Stimulated activated CD8-positive, alpha-beta memory T cell treated with anti-CD3 and anti-CD28 coated beads, Interleukin-7, amount 100 ng/mL, for 4 hours (primary cell): ENCODE measurements at regions not wholly inside any gene's neighbourhood (a gene's known extent, or its start where the extent isn't known, plus 50 kb on each side); places are given as distances from the start of the nearest gene placed in this dataset.

ENCODE experiments used
- DNase-seq, 2 donors: peaks; one replicate each; pipeline ENCODE4 v3.0.0-alpha.2; 2020; ENCODE audit warnings: low read depth in 2 of 2

- DNase-seq, result no peak
Measured at GRCh38 chrX:5829469-5829868, 399.2 kb downstream of the NLGN4X start.

- no peak for DNase-seq
Measured at GRCh38 chrX:5829060-5829459, 399.6 kb downstream of the NLGN4X start.

DNA sequence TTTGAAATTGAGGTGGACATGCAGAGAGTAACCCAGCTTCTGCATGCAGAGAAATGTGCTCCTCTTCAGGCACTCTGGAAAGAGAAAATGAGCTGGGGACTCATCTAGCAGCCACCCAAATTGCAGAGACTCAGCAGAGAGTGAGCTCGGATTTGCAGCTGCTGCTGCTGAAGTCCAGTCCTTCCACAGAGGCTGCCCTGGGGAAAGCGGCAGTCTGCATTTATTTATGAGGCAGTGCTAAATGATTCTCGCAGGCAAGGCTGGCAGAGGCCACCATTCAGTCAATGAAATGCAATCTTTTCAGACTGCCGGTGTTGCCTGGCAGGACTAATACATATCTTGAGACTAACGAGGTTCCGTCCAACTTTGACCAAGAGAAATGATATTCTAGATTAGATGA lies 404.8 kb downstream of the NLGN4X start:
- DNase-seq, result no peak

DNA sequence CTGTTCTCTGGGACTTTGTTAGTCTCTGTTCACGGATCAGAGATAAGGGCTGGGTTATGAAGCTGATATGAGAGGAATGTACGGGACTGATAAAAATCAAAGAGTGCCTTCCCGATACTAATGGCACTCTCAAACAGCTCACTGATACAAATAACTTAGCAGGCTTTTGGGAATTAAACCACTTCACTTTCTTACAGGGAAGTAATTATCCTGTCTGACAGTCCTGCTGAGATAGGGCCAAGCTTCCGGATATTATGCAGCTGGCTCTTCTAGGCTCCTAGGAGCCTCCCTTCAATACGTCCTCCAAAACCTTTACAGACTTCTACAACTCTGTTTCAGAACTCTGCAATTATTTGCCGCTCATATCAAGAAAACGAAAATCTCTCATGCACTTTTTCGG lies 418.0 kb downstream of the NLGN4X start:
- no peak for DNase-seq

GRCh38 chrX:5807181-5807580 lies 421.5 kb downstream of the NLGN4X start:
- no peak for DNase-seq

- DNase-seq, result no peak
Measured at GRCh38 chrX:5802391-5802790, 426.3 kb downstream of the NLGN4X start.

DNA sequence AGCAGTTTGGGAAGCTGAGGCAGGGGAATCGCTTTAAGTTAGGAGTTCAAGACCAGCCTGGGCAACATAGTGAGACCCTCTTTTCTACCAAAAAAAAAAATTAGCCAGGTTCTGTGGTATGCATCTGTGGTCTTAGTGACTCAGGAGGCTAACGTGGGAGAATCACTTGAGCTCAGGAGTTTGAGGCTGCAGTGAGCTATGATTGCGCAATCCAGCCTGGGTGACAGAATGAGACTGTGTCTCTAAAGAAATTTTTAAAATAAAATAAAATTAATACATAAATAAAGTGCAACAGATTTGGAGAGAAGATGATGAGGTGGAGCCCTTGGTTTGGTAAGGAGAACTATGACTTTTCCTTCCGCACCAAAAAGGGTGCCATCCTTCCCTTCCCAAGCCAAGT lies 436.9 kb downstream of the NLGN4X start:
- no peak for DNase-seq

DNA sequence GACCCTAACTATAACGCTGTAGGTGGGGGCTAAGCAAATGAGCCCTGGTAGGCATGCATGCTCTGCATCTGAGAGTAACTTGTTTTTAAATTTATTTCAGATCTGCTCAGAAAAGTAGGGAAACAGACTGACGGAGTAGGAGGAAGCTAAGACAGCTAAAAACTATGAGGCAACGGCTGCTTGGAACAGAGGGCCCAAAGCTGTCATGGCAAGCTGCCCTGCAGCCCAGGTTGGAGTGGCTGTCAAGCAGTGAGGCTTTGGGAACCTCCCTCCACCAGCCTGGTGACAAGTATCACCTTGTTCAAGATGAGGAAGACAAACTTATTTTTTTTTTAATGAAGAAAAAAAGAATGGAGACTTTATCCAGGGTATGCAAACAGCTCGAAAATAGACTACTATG lies 439.8 kb downstream of the NLGN4X start:
- no peak for DNase-seq

DNA sequence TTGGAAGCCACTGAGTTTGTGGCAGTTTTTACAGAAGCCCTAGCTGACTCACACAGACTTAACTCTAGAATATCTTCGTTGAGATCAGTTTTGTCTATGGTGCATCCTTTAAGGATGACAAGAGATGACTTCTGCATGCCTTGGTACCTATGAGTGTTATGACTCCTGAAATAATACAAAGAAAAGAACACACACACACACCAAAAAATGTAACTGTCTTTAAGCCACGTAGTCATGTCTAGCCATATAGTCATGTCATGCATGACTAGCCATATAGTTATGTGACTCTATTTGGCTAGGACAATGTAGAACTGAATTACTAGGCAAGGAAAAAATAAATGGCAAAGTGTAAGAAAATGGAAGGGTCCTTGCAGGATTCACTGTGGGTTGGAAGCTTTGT lies 447.8 kb downstream of the NLGN4X start:
- DNase-seq, result no peak

GRCh38 chrX:5775846-5776430 lies 452.7 kb downstream of the NLGN4X start:
- no peak for DNase-seq

DNA sequence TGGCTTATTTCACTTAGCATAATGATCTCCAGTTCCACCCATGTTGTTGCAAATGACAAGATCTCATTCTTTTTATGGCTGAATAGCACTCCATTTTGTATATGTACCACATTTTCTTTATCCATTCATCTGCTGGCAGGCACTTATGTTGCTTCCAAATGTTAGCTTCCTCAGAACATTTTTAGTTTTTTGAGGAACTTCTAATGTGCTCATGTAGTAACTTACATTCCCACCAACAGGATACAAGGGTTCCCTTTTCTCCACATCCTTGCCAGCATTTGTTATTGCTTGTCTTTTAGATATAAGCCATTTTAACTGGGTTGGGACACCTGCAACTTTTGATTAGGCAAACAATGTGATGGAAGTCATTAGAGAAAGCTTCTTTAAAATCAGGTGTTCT lies 454.2 kb downstream of the NLGN4X start:
- no peak for DNase-seq

DNA sequence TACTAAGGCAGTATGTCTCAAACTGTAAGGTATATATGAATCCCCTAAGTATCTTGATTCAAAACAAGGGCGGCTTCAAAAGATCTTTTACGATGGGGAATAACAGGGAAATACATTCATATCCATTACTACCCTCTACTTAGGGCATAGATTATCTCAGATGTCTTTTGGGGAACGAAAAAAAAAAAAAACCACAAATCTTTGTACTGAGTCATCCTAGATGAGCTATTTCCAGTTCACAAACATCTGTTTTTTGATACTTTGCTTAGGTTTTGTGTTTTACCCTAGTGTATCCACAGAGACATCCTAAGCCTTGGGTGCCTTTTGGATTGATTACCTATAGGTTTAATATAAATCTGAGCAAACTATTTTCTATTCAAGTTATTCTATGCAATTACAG lies 457.2 kb downstream of the NLGN4X start:
- no peak for DNase-seq

DNA sequence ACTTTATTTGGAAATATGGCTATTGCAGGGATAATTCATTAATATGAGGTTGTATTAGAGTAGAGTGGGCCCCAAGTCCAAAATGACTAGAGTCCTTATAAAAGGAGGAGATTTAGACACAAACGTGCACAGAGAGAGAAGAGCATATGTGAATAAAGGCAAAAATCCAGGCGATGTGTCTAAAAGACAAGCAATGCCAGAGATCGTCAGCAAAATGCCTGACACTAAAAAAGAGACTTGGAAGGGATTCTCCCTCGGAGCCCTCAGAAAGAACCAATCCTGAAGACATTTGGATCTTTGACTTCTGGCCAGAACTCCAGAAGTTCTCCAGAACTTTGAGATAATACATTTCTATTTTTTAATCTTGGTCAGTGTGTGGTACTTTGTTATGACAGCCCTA lies 472.1 kb downstream of the NLGN4X start:
- no peak for DNase-seq

GRCh38 chrX:5753291-5753690 lies 475.4 kb downstream of the NLGN4X start:
- no peak for DNase-seq

GRCh38 chrX:5752831-5753230 lies 475.8 kb downstream of the NLGN4X start:
- no peak for DNase-seq

DNA sequence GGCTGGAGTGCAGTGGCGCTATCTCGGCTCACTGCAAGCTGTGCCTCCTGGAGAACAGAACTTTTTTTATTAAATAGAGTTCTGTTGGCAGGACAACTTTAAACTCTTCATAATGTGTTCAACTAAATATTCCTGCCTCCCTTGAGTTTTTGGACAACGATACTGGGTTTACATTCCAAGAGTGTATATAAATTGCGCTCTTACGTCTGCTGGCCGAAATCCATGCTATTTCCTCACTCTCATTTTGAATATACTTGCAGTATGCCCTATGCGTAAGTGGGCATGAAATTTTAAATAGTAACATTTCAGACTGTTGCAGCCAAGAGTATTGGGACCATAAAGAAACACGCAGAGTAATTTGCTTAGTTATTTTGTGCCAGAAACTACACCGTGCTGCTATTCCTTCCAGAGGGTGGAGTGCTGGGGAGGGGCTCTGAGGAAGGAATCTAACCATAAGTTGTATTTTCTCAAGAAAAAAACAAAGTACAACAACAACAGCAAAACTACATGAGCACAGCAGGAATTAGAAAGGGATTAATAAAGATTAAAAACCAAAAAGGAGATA lies 480.0 kb downstream of the NLGN4X start:
- no peak for DNase-seq

GRCh38 chrX:5746231-5746630 lies 482.4 kb downstream of the NLGN4X start:
- no peak for DNase-seq

- DNase-seq, result no peak
Measured at GRCh38 chrX:5733501-5733900, 495.2 kb downstream of the NLGN4X start.

DNA sequence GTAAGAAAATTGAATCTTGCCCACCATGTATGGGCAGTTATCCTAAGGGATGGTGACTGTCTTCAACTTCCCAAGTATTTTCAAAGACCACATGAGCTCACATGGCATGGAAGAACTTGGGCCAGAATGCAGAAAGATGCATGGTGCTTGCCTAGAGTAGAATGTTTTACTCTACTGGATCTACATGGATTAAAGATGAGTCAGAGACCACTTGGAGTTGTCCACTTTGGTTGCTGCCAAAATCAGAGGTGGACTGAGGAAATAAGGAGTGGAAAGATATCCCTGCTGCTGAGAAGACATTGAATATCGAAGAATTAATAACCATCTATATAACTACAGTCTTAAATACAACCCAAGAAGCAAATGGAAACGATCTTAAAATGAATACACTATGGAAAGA lies 498.1 kb downstream of the NLGN4X start:
- no peak for DNase-seq

DNA sequence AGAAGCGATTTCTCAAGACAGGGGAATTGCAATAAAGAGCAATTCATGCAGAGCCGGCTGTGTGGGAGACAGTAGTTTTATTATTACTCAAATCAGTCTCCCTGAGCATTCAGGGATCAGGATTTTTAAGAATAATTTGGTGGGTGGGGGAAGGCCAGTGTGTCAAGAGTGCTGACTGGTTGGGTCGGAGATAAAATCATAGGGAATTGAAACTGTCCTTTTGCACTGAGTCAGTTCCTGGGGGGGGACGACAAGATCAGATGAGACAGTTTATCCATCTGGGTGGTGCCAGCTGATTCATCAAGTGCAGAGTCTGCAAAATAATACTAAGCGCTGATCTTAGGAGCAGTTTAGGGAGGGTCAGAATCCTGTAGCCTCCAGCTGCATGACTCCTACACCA lies 502.4 kb downstream of the NLGN4X start:
- DNase-seq, result no peak

DNA sequence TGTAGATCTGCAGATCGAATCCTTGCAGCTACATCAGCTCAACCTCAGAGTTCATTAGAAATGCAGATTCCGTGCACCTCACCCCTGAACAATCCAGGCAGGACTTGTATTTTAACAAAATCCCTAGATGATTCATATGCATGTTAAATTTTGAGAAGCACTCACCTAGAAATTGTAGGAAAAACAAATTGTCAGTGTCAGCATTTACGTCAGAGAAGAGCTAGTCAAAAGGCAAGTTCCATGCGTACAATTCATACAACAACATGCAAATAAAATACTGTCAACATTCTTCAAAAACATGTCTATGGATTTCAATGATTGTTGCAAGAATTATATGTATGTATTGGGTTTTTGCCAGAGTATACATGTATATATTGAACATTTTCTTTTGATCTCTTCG lies 504.5 kb downstream of the NLGN4X start:
- no peak for DNase-seq

DNA sequence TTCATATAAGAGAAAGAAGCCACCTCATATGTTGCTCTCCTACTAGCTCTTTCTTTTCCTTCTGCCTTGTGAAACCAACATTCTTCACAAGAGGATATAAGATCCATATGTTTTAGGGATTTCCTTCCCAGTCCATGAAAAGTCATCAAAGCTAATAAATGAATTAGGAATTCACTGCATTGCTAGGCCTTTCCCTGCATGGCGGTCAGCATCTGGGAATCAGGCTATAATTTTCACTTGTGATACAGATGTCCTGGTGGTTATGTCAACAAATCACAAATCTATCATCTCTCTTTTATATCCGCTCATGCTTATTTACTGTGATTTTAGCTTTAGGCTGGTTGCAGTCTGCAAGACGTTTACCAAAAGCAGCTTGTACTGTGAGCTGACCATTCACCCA lies 510.0 kb downstream of the NLGN4X start:
- DNase-seq, result no peak

DNA sequence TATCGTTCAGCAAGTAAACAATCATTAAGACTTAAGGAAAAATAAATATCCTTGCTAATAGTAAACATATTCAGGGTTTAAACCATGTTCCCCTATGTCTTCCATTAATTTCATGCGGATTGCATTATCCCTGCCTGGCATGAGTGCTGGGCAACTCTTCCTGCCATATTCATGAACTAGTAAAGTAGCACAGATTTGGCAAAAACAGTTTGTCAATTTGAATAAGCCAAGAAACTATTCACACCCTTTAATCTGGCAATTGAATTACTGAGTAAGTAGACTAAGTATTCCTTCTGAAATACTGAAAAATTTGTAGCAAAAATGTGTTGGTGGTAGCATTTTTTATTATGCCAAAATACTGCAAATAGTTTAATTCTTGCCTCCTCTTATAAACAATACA lies 512.0 kb downstream of the NLGN4X start:
- no peak for DNase-seq

DNA sequence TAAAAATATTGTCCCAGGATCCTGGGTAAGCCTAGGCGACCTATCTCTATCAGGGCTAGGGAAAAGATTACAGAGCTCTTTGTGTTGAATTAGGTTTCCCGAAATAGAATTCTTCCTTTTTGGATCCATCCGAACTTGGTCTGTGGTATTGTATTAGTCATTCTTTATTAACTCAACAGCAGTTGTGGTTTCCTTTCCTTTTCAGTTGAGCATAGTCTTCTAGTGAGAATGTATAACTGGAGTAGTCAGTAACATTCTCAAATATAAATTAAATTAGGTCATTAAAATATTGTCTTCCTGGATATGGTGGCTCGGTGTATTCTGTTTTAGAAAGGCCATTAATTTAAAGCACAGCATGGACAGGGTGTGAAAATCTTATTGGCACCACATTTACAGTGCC lies 520.4 kb downstream of the NLGN4X start:
- DNase-seq, result no peak
